ENCODE measurements at regions not wholly inside any gene's neighbourhood (a gene's known extent, or its start where the extent isn't known, plus 50 kb on each side); places are given as distances from the start of the nearest gene placed in this dataset.

DNA sequence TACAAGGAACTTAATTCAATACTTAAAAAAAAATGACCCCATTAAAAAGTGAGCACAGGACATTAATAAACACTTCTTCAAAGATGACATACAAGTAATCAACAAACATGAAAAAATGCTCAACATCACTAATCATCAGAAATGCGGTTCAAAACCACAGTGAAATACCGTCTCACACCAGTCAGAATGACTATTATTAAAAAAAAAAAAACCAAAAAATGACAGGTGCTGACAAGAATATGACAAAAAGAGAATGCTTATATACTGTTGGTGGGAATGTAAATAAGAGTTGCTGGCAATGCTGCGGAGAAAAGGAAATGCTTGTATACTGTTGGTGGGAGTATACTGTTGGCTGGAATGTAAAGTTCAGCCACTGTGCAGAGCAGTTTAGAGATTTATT is 358.3 kb upstream of the CBLB start:
- H3K4me1 ChIP-seq, result no peaks in the 10 kb centered on the region
- TF ChIP-seq, protein P1, sequence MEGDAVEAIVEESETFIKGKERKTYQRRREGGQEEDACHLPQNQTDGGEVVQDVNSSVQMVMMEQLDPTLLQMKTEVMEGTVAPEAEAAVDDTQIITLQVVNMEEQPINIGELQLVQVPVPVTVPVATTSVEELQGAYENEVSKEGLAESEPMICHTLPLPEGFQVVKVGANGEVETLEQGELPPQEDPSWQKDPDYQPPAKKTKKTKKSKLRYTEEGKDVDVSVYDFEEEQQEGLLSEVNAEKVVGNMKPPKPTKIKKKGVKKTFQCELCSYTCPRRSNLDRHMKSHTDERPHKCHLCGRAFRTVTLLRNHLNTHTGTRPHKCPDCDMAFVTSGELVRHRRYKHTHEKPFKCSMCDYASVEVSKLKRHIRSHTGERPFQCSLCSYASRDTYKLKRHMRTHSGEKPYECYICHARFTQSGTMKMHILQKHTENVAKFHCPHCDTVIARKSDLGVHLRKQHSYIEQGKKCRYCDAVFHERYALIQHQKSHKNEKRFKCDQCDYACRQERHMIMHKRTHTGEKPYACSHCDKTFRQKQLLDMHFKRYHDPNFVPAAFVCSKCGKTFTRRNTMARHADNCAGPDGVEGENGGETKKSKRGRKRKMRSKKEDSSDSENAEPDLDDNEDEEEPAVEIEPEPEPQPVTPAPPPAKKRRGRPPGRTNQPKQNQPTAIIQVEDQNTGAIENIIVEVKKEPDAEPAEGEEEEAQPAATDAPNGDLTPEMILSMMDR (IDR thresholded peaks at IDR 0.05; ENCODE audit: borderline replicate concordance), result no peak
- no peaks in the 10 kb centered on the region for H3K36me3 ChIP-seq
- intact Hi-C loops (cut with micrococcal nuclease), result no loop called here
- peaks cover 5% of the 10 kb centered on the region for H3K9me3 ChIP-seq (replicated peaks)
- H3K27ac ChIP-seq (replicated peaks), result no peak overlapping the region
- no peak overlapping the region for H3K4me3 ChIP-seq
- no peaks in the 10 kb centered on the region for H3K27me3 ChIP-seq (ENCODE audit: low read depth)
- DNase-seq, result no peak

DNA sequence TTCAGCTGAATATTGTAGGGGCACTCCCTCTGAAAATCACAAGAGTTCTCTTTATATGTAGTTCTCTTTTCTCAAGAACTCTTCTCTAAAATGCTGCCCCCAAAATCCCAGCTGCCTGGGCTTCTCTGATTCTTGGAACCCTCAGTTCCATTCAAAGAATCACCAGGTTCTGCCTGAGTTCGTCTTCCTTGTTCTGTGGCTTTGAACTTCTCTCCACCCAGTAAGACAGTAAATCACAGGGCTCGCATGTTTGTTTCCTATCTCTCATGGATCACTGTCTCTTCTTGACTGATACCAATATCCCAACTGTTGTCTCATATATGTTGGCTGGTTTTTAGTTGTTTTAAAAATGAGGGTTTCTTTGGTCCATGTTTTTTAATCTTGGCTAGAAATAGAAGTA is 359.5 kb upstream of the CBLB start:
- Histone ChIP-seq H3K9me3 (replicated peaks) (no peaks in the 10 kb centered on the region), H3K36me3 (no peaks in the 10 kb centered on the region), H3K27me3 (ENCODE audit: low read depth) (no peaks in the 10 kb centered on the region), H3K27ac (replicated peaks) (no peak overlapping the region), H3K4me1 (no peaks in the 10 kb centered on the region), H3K4me3 (no peak overlapping the region)
- TF ChIP-seq, protein P1 (IDR thresholded peaks at IDR 0.05; ENCODE audit: borderline replicate concordance), result no peak
- intact Hi-C loops (cut with micrococcal nuclease), result no loop called here
- DNase-seq, result no peak

GRCh38 chr3:106229495-106230278 is 360.9 kb upstream of the CBLB start:
- no peaks in the 10 kb centered on the region for H3K4me1 ChIP-seq
- TF ChIP-seq, protein P1 (IDR thresholded peaks at IDR 0.05; ENCODE audit: borderline replicate concordance), result no peak
- intact Hi-C loops (cut with micrococcal nuclease), result no loop called here
- H3K27ac ChIP-seq (replicated peaks), result no peak overlapping the region
- H3K36me3 ChIP-seq, result no peaks in the 10 kb centered on the region
- no peak for DNase-seq
- H3K9me3 ChIP-seq (replicated peaks), result no peaks in the 10 kb centered on the region
- H3K4me3 ChIP-seq, result no peak overlapping the region
- H3K27me3 ChIP-seq (ENCODE audit: low read depth), result no peaks in the 10 kb centered on the region

- no peaks in the 10 kb centered on the region for H3K9me3 ChIP-seq (replicated peaks)
- no peaks in the 10 kb centered on the region for H3K4me1 ChIP-seq
- H3K36me3 ChIP-seq, result no peaks in the 10 kb centered on the region
- H3K27ac ChIP-seq (replicated peaks), result no peak overlapping the region
- intact Hi-C loops (cut with micrococcal nuclease), result no loop called here
- TF ChIP-seq, protein P1 (IDR thresholded peaks at IDR 0.05; ENCODE audit: borderline replicate concordance), result no peak
- DNase-seq, result no peak
- H3K4me3 ChIP-seq, result no peak overlapping the region
- no peaks in the 10 kb centered on the region for H3K27me3 ChIP-seq (ENCODE audit: low read depth)
Measured at GRCh38 chr3:106231086-106231485, 362.3 kb upstream of the CBLB start.

DNA sequence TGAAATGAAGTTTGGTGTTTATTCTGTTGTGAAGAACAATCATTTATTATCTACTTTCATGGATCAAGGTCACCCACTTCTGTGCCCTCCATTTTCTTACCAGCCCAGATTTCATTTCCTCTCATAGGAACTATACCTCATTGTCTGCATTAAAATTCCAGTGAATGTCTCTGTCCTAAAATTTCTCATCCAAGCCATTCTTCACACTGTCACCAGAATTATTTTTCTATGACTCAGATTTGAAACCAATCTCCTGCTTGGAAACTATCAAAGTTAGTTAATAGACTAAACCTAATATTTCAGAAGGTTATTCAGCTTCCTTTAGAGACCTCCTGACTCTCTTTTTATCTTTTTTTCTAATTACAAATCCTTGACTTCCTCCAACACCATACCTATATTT is 364.1 kb upstream of the CBLB start:
- H3K4me3 ChIP-seq, result no peak overlapping the region
- no peak for DNase-seq
- H3K36me3 ChIP-seq, result no peaks in the 10 kb centered on the region
- H3K9me3 ChIP-seq (replicated peaks), result peaks cover 7% of the 10 kb centered on the region
- intact Hi-C loops (cut with micrococcal nuclease), result no loop called here
- TF ChIP-seq, protein P1 (IDR thresholded peaks at IDR 0.05; ENCODE audit: borderline replicate concordance), result no peak
- no peak overlapping the region for H3K27ac ChIP-seq (replicated peaks)
- H3K27me3 ChIP-seq (ENCODE audit: low read depth), result no peaks in the 10 kb centered on the region
- H3K4me1 ChIP-seq, result no peaks in the 10 kb centered on the region
